Fibroblast of skin of left quadriceps (primary cell): ENCODE measurements at regions not wholly inside any gene's neighbourhood (a gene's known extent, or its start where the extent isn't known, plus 50 kb on each side); places are given as distances from the start of the nearest gene placed in this dataset.
A peak's percentile ranks its signal among the peaks of the same experiment; 100 is the strongest.
"Not testable (repeated sequence)": the region's sequence is repeated elsewhere in the genome, so short reads cannot be mapped to it uniquely, and the experiment has no call there.

ENCODE experiments used
- DNase-seq, 2 experiments: peaks; one replicate each; pipeline ENCODE4 v3.0.0-alpha.2; 2013; ENCODE audit warnings: low read depth in 2 of 2

GRCh38 chr6:11326116-11326515 lies 93.6 kb upstream of the NEDD9 start:
- no peak for DNase-seq

- DNase-seq = no peak
Measured at GRCh38 chr6:11324453-11325015, 92.1 kb upstream of the NEDD9 start.

- no peak for DNase-seq
Measured at GRCh38 chr6:11323666-11324452, 91.4 kb upstream of the NEDD9 start.

- no peak for DNase-seq
Measured at GRCh38 chr6:11322252-11322885, 89.9 kb upstream of the NEDD9 start.

- no peak for DNase-seq
Measured at GRCh38 chr6:11320914-11321597, 88.6 kb upstream of the NEDD9 start.

GRCh38 chr6:11318835-11319813 lies 86.7 kb upstream of the NEDD9 start:
- DNase-seq = no peak

- peak; percentile 88 to 90 for DNase-seq
Measured at GRCh38 chr6:11317885-11318771, 85.7 kb upstream of the NEDD9 start.

- peak; percentile 92 to 94 for DNase-seq
Measured at GRCh38 chr6:11315743-11316437, 83.4 kb upstream of the NEDD9 start.

- DNase-seq = no peak
Measured at GRCh38 chr6:11313207-11313606, 80.7 kb upstream of the NEDD9 start.

- no peak for DNase-seq
Measured at GRCh38 chr6:11311970-11312369, 79.5 kb upstream of the NEDD9 start.

GRCh38 chr6:11309947-11310665 lies 77.6 kb upstream of the NEDD9 start:
- no peak for DNase-seq

GRCh38 chr6:11307226-11307625 lies 74.8 kb upstream of the NEDD9 start:
- DNase-seq = no peak

GRCh38 chr6:11304946-11305345 lies 72.5 kb upstream of the NEDD9 start:
- DNase-seq = no peak

- DNase-seq = not testable (repeated sequence)
Measured at GRCh38 chr6:11299876-11300428, 67.5 kb upstream of the NEDD9 start.

GRCh38 chr6:11299421-11299784 lies 66.9 kb upstream of the NEDD9 start:
- not testable (repeated sequence) for DNase-seq

GRCh38 chr6:11298651-11299420 lies 66.4 kb upstream of the NEDD9 start:
- no peak for DNase-seq

- no peak for DNase-seq
Measured at GRCh38 chr6:11297376-11297729, 64.9 kb upstream of the NEDD9 start.
